HCT116 (cell line): ENCODE measurements at regions not wholly inside any gene's neighbourhood (a gene's known extent, or its start where the extent isn't known, plus 50 kb on each side); places are given as distances from the start of the nearest gene placed in this dataset.

Experiments used
- ATAC-seq: fragments of 200-7000 bp; cut with Tn5 transposase; 2 replicates; pipeline ENCODE4 v1.9.1; 2020; ENCODE audit warnings: mild to moderate bottlenecking, moderate library complexity
- BruUV-seq: library from RNA; stranded (reverse); fragments of 400-500 nt; replicated peaks from 2 replicates; lab custom pipeline; 2021; lab: Mats Ljungman, UMichigan
- CTCF ChIA-PET: fragments of 300-600 bp; sonication (Branson Sonifier 250); formaldehyde crosslinking; loops from one replicate; lab custom pipeline; 2021; ENCODE audit warnings: antibody characterized with exemption; lab: Charles Lee
- POLR2A ChIA-PET: fragments of 300-600, 350-600 bp; sonication (Branson Sonifier 250); formaldehyde crosslinking; loops from one replicate; lab custom pipeline; 2021; ENCODE audit warnings: antibody characterized with exemption; lab: Charles Lee
- RAD21 ChIA-PET, 2 experiments: fragments of 300-600 bp; sonication (Branson Sonifier 250); formaldehyde crosslinking; loops; one replicate each; lab custom pipeline; 2023; ENCODE audit warnings: low total read pairs in 2 of 2; ENCODE audit not compliant: uncharacterized antibody in 2 of 2, unreplicated experiment in 2 of 2, low non-redundant PET in 1 of 2; lab: Charles Lee
- DNase-seq: peaks from one replicate; pipeline ENCODE4 v3.0.0-alpha.2; 2010; ENCODE audit warnings: low read depth, low spot score
- H2AFZ ChIP-seq: fragments of 200-600 bp; shearing (Covaris generic), sonication (generic); 2 replicates; pipeline ENCODE4 v1.6.1; 2017; ENCODE audit warnings: low read depth, mixed run types, mixed read lengths, antibody characterized with exemption, low read length; ENCODE audit not compliant: poor library complexity, severe bottlenecking
- H3K27ac ChIP-seq: 2 replicates; pipeline ENCODE4 v1.5.1; 2012; ENCODE audit warnings: low read depth, low read length
- H3K27me3 ChIP-seq: fragments of 200-600 bp; sonication (generic); 2 replicates; pipeline ENCODE4 v1.6.1; 2016; ENCODE audit warnings: mixed run types, low read length, mixed read lengths; ENCODE audit not compliant: insufficient read depth
- H3K36me3 ChIP-seq, 2 experiments: fragments of 200-500 bp in 1 of 2; fragments of 200-600 bp in 1 of 2; sonication (Bioruptor generic) in 1 of 2; sonication (generic) in 1 of 2; 2 replicates each; pipeline versions ENCODE4 v1.5.1 to v1.6.1; 2014 to 2016; ENCODE audit warnings: low read length in 2 of 2, inconsistent platforms in 1 of 2, mixed read lengths in 1 of 2, mixed run types in 1 of 2; ENCODE audit not compliant: insufficient read depth in 2 of 2, control insufficient read depth in 1 of 2
- H3K4me1 ChIP-seq, 2 experiments: fragments of 200-600 bp in 1 of 2; sonication (generic) in 1 of 2; 2 replicates each; pipeline versions ENCODE4 v1.5.1 to v1.6.1; 2012 to 2017; ENCODE audit warnings: low read length in 2 of 2, inconsistent platforms in 1 of 2, mild to moderate bottlenecking in 1 of 2, mixed read lengths in 1 of 2, mixed run types in 1 of 2, moderate library complexity in 1 of 2; ENCODE audit not compliant: insufficient read depth in 2 of 2, control insufficient read depth in 1 of 2
- H3K4me2 ChIP-seq: fragments of 200-600 bp; sonication (generic); 2 replicates; pipeline ENCODE4 v1.6.1; 2017; ENCODE audit warnings: mixed run types, low read length, mixed read lengths
- H3K4me3 ChIP-seq, 2 experiments: fragments of 200-600 bp in 1 of 2; sonication (generic) in 1 of 2; replicated peaks in 1 of 2; 2 replicates each; pipeline ENCODE4 v1.5.1; 2011 to 2016; ENCODE audit warnings: low read length in 2 of 2, control low read depth in 1 of 2, low read depth in 1 of 2, mild to moderate bottlenecking in 1 of 2, mixed read lengths in 1 of 2, mixed run types in 1 of 2
- H3K79me2 ChIP-seq: fragments of 200-600 bp; sonication (generic); 2 replicates; pipeline ENCODE4 v1.6.1; 2017; ENCODE audit warnings: mild to moderate bottlenecking, mixed run types, low read length, moderate library complexity, mixed read lengths; ENCODE audit not compliant: insufficient read depth
- H3K9ac ChIP-seq: fragments of 200-600 bp; sonication (generic); 2 replicates; pipeline ENCODE4 v1.6.1; 2016; ENCODE audit warnings: low read length, mixed read lengths
- H3K9me2 ChIP-seq: fragments of 200-600 bp; sonication (generic), shearing (Covaris generic); 2 replicates; pipeline ENCODE4 v1.6.1; 2017; ENCODE audit warnings: mixed run types, mild to moderate bottlenecking, moderate library complexity; ENCODE audit not compliant: insufficient read depth
- H3K9me3 ChIP-seq, 2 experiments: fragments of 200-500 bp in 1 of 2; fragments of 200-600 bp in 1 of 2; sonication (Bioruptor generic) in 1 of 2; sonication (generic) in 1 of 2; 2 replicates each; pipeline ENCODE4 v1.6.1; 2014 to 2017; ENCODE audit warnings: low read length in 2 of 2, mixed read lengths in 2 of 2, inconsistent platforms in 1 of 2, low read depth in 1 of 2, mild to moderate bottlenecking in 1 of 2, mixed run types in 1 of 2, moderate library complexity in 1 of 2; ENCODE audit not compliant: control insufficient read depth in 1 of 2, insufficient read depth in 1 of 2
- H4K20me1 ChIP-seq: fragments of 200-600 bp; sonication (generic), shearing (Covaris generic); 2 replicates; pipeline ENCODE4 v1.6.1; 2017; ENCODE audit warnings: mixed run types, mild to moderate bottlenecking, moderate library complexity; ENCODE audit not compliant: insufficient read depth
- ATF3 ChIP-seq: IDR thresholded peaks from 2 replicates; pipeline ENCODE4 v1.6.1; 2012
- CBX3 ChIP-seq: IDR thresholded peaks from 2 replicates; pipeline ENCODE4 v1.6.1; 2012; ENCODE audit warnings: low read depth
- EGR1 ChIP-seq: IDR thresholded peaks from 2 replicates; pipeline ENCODE4 v1.6.1; 2012; ENCODE audit warnings: low read depth
- ELF1 ChIP-seq: IDR thresholded peaks from 2 replicates; pipeline ENCODE4 v1.6.1; 2012; ENCODE audit warnings: low read depth, borderline replicate concordance
- EZH2phosphoT487 ChIP-seq: fragments of 200-600 bp; IDR thresholded peaks from 2 replicates; pipeline ENCODE4 v1.6.1; 2018; ENCODE audit warnings: antibody characterized with exemption, borderline replicate concordance
- JUND ChIP-seq: IDR thresholded peaks from 2 replicates; pipeline ENCODE4 v1.6.1; 2012
- MAX ChIP-seq: IDR thresholded peaks from 2 replicates; pipeline ENCODE4 v1.6.1; 2012
- POLR2A ChIP-seq: IDR thresholded peaks from 2 replicates; pipeline ENCODE4 v1.7.0; 2011; ENCODE audit warnings: borderline replicate concordance; ENCODE audit not compliant: insufficient read depth, insufficient read length; ENCODE audit errors: extremely low read depth
- POLR2AphosphoS5 ChIP-seq: IDR thresholded peaks from 2 replicates; pipeline ENCODE4 v1.6.1; 2011; ENCODE audit warnings: mild to moderate bottlenecking, low read depth, low read length, moderate library complexity
- SP1 ChIP-seq: IDR thresholded peaks from 2 replicates; pipeline ENCODE4 v1.6.1; 2012; ENCODE audit warnings: low read depth
- SRF ChIP-seq: IDR thresholded peaks from 2 replicates; pipeline ENCODE4 v1.6.1; 2012; ENCODE audit warnings: low read depth
- ZBTB33 ChIP-seq: IDR thresholded peaks from 2 replicates; pipeline ENCODE4 v1.6.1; 2011; ENCODE audit warnings: mild to moderate bottlenecking, low read length, moderate library complexity; ENCODE audit not compliant: insufficient replicate concordance; ENCODE audit errors: extremely low read depth
- ZFX ChIP-seq: fragments of 450-650 bp; IDR thresholded peaks from 2 replicates; pipeline ENCODE4 v1.6.1; 2017
- intact Hi-C: fragments of 100-400 bp; cut with micrococcal nuclease; formaldehyde crosslinking; loops from 2 replicates; pipeline ENCODE4 v1.10.0; 2022

GRCh38 chr5:50923768-50924494 is 257.5 kb downstream of the PARP8 start:
- DNase-seq, result no peak
- no peaks in the 10 kb centered on the region for H3K9me3 ChIP-seq
- intact Hi-C loops, result no loop called here
- no peak for ATAC-seq
- no peaks in the 10 kb centered on the region for H3K36me3 ChIP-seq
- H3K9ac ChIP-seq, result no peak overlapping the region
- no peak overlapping the region for H3K27ac ChIP-seq
- H3K9me2 ChIP-seq, result no peaks in the 10 kb centered on the region
- no peak overlapping the region for H3K4me2 ChIP-seq
- H3K4me1 ChIP-seq, result peaks cover 0 to 10% of the 10 kb centered on the region in 2 experiments; a peak in 1 of 4 replicates
- no peaks in the 10 kb centered on the region for H3K79me2 ChIP-seq
- no peak for TF ChIP-seq POLR2A
- TF ChIP-seq MAX, result no peak
- TF ChIP-seq ATF3, result no peak
- no peak for TF ChIP-seq ZBTB33
- no peak for TF ChIP-seq CBX3
- TF ChIP-seq EGR1, result no peak
- no peak for TF ChIP-seq ZFX
- TF ChIP-seq POLR2AphosphoS5, result no peak
- no peak for TF ChIP-seq JUND
- no peak for TF ChIP-seq SP1
- no peak for TF ChIP-seq EZH2phosphoT487
- no peak for TF ChIP-seq SRF
- no peak for TF ChIP-seq ELF1
- TF ChIP-seq, all 23 proteins: peak for 0
- H3K4me3 ChIP-seq, result no peak overlapping the region
- H2AFZ ChIP-seq, result no peak overlapping the region
- ChIA-PET POLR2A (no interaction called here), CTCF (no interaction called here), RAD21 (no interaction called here)
- no peaks in the 10 kb centered on the region for H3K27me3 ChIP-seq
- BruUV-seq, result no TSS peak
- no peaks in the 10 kb centered on the region for H4K20me1 ChIP-seq
